Heart right ventricle (tissue), 16 donors: ENCODE measurements at regions not wholly inside any gene's neighbourhood (a gene's known extent, or its start where the extent isn't known, plus 50 kb on each side); places are given as distances from the start of the nearest gene placed in this dataset.
A peak's percentile ranks its signal among the peaks of the same experiment; 100 is the strongest.

Experiments used
- ATAC-seq, 8 donors: fragments of 200-7000 bp; cut with Tn5 transposase; one replicate each; pipeline ENCODE4 v1.9.1; 2020; ENCODE audit warnings: mild to moderate bottlenecking in 8 of 8, moderate library complexity in 8 of 8, moderate number of reproducible peaks in 1 of 8
- DNase-seq, 2 donors: peaks; one replicate each; pipeline ENCODE4 v3.0.0-alpha.2; 2020
- H3K27ac ChIP-seq, 10 donors: fragments of 200-600 bp; sonication (generic) in 2 of 10; one replicate each; pipeline versions ENCODE4 v1.5.0 to v1.8.0; 2020 to 2022; ENCODE audit warnings: mild to moderate bottlenecking in 3 of 10
- H3K27me3 ChIP-seq, 7 donors: fragments of 200-600 bp; one replicate each; pipeline ENCODE4 v1.8.0; 2021 to 2022; ENCODE audit warnings: mild to moderate bottlenecking in 2 of 7
- H3K36me3 ChIP-seq, 9 donors: fragments of 200-600 bp; sonication (generic) in 1 of 9; one replicate each; pipeline versions ENCODE4 v1.5.0 to v1.8.0; 2020 to 2022; ENCODE audit warnings: mild to moderate bottlenecking in 2 of 9
- H3K4me1 ChIP-seq, 9 donors: fragments of 200-600 bp; sonication (generic) in 1 of 9; one replicate each; pipeline versions ENCODE4 v1.5.0 to v1.8.0; 2020 to 2022; ENCODE audit warnings: mild to moderate bottlenecking in 4 of 9
- H3K4me3 ChIP-seq, 10 donors: fragments of 200-600 bp; sonication (generic) in 2 of 10; one replicate each; pipeline versions ENCODE4 v1.5.0 to v1.8.0; 2020 to 2022; ENCODE audit warnings: mild to moderate bottlenecking in 7 of 10, moderate library complexity in 2 of 10
- H3K9me3 ChIP-seq, 11 donors: fragments of 200-600 bp in 10 of 11; sonication (generic) in 2 of 11; one replicate each; pipeline versions ENCODE4 v1.5.0 to v1.8.0; 2013 to 2022; ENCODE audit warnings: mild to moderate bottlenecking in 2 of 11, control low read depth in 1 of 11, moderate library complexity in 1 of 11
- WGBS, 2 donors: extraction: QIAGEN DNeasy Blood & Tissue Kit; methylation state at CpG; one replicate each; pipeline ENCODE4 v1.1.7; 2013; ENCODE audit warnings: inconsistent platforms in 1 of 2; 5-methylcytosine and 5-hydroxymethylcytosine counted together
- intact Hi-C, 10 donors: fragments of 100-400 bp; cut with DNase I; formaldehyde crosslinking; loops; one replicate each; pipeline versions ENCODE4 v1.11.1 to v1.14.2; 2022
- TF ChIP-seq, protein P1 (sequence below), 9 donors: fragments of 200-600 bp; sonication (generic) in 2 of 9; IDR thresholded peaks; one replicate each; pipeline versions ENCODE4 v1.5.0 to v1.8.0; 2021 to 2022; ENCODE audit warnings: antibody characterized with exemption in 9 of 9, mild to moderate bottlenecking in 5 of 9, moderate library complexity in 1 of 9
- donor health status: Arrhythmogenic right ventricular cardiomyopathy.
- donor health status: ischemic (EF 13 %, LVEDD 7.1; RV severe dilation, severe dysfunction).
- donor health status: healthy with polysubstance abuse.
- donor health status: DM: no; HTN: yes; CAD: no.
- donor health status: DM: no; HTN: no; CAD: no.
- donor health status: ischemic (EF 25% LVEDD 6.9; RV normal size, moderate dysfunction).
- donor health status: ischemic (EF 25% LVEDD 5.7; RV mildly dilated, moderate dysfunction).
- donor health status: healthy.
- donor health status: DM: yes; HTN: yes; CAD: no.
- donor health status: Ischemic cardiomyopathy.
- donor health status: ischemic (EF 35%, LVEDD 5.7; RV mildly dilated, moderate dysfunction).
- donor health status: nonischemic (EF 11% LVEDD 7.7; RV severe dilation, severe dysfunction).
- donor health status: DM: yes; HTN: yes; CAD: no.
- donor health status: PGD.
- donor health status: ischemic (EF 29% LVEDD 5.4; RV normal size, mild dysfunction).
- donor health status: nonischemic (EF 23%, LVEDD 6.1; RV moderate dilation, normal function).

DNA sequence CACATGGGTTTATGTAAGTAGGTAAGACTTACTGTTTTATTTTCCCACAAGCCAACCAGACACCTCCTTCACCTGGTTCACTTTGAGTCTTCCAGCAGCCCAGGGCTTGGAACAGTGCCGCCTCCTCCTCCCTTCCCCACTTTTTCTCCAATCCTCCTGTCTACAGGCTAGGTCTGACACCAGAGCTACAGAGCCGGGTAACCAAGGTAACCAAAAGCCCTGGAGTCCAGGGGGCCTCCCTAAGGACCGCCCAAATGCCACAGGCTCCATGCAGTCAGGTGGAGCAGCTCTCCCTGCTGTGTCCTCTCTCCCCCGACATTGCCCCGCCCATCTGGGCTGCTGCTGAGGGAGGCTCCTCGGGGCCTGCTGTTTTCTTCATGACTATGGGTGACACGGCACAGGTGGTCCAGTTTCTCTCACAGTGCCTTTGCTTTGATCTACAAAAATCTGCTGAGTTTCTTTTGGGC is 138.0 kb upstream of the EFNA5 start:
- Histone ChIP-seq H3K27me3 (no peaks in the 10 kb centered on the region), H3K9me3 (no peaks in the 10 kb centered on the region), H3K4me3 (no peak overlapping the region), H3K4me1 (peaks cover 0 to 16% (median 3%) of the 10 kb centered on the region in 9 donors), H3K36me3 (no peaks in the 10 kb centered on the region), H3K27ac (no peak overlapping the region)
- TF ChIP-seq, protein P1, sequence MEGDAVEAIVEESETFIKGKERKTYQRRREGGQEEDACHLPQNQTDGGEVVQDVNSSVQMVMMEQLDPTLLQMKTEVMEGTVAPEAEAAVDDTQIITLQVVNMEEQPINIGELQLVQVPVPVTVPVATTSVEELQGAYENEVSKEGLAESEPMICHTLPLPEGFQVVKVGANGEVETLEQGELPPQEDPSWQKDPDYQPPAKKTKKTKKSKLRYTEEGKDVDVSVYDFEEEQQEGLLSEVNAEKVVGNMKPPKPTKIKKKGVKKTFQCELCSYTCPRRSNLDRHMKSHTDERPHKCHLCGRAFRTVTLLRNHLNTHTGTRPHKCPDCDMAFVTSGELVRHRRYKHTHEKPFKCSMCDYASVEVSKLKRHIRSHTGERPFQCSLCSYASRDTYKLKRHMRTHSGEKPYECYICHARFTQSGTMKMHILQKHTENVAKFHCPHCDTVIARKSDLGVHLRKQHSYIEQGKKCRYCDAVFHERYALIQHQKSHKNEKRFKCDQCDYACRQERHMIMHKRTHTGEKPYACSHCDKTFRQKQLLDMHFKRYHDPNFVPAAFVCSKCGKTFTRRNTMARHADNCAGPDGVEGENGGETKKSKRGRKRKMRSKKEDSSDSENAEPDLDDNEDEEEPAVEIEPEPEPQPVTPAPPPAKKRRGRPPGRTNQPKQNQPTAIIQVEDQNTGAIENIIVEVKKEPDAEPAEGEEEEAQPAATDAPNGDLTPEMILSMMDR (IDR thresholded peaks at IDR 0.05) = no peak
- WGBS, 2 donors = 66 to 73% methylated on average over 7 of the region's 7 CpGs
- intact Hi-C loops = no loop called here
- DNase-seq (no peak), ATAC-seq (no peak)

DNA sequence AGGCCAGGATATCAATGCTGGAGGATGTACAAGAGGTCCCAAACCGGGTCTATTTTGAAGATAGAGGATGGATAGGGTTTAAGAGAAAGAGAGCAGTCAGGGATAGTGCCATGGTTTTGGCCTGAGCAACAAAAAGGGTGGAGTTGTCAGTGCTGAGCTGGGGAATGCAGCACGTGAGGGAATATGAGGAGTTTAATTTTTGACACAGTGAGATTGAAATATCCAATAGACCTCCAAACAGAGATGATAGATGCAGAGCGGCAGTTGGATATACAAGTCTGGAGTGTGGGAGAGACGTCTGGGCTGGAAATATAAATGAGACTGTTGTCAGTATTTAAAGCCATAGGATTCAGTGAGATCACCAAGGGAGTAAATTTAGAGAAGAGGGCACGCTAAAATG is 136.7 kb upstream of the EFNA5 start:
- H3K4me3 ChIP-seq = no peak overlapping the region
- TF ChIP-seq, protein P1 (IDR thresholded peaks at IDR 0.05) = no peak
- peaks cover 0 to 11% (median 3%) of the 10 kb centered on the region in 9 donors for H3K4me1 ChIP-seq
- intact Hi-C loops = no loop called here
- no peak overlapping the region for H3K27ac ChIP-seq
- WGBS, 2 donors = 52 to 58% methylated on average over 5 of the region's 5 CpGs
- no peaks in the 10 kb centered on the region for H3K9me3 ChIP-seq
- DNase-seq (no peak), ATAC-seq (peak in 1 of 8 donors; percentile 34)
- H3K36me3 ChIP-seq = no peaks in the 10 kb centered on the region
- H3K27me3 ChIP-seq = no peaks in the 10 kb centered on the region

DNA sequence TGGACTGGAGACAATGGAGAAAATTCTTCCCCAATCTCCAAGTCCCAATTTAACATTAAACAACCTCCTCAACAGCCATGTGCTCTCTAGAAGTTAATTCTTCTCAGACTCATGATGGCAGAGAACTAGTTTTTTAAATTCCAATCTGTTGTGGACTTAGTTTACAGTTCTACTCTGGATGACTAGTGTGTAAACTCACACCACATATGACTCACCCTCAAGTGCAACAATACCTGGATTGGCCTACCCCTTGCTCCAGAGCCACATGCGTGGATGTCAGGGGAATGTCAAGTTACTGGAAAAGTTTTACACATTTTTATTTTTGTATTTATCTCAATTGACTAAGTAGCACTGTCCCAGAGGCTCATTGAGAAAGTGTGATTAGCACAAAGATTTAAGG is 136.0 kb upstream of the EFNA5 start:
- Histone ChIP-seq H3K4me3 (no peak overlapping the region), H3K4me1 (peaks cover 0 to 6% (median 0%) of the 10 kb centered on the region in 9 donors), H3K36me3 (no peaks in the 10 kb centered on the region), H3K27ac (no peak overlapping the region), H3K27me3 (no peaks in the 10 kb centered on the region), H3K9me3 (no peaks in the 10 kb centered on the region)
- no peak for ATAC-seq
- no peak for DNase-seq
- intact Hi-C loops = no loop called here
- 88 to 89% methylated on average over 1 of the region's 1 CpG for WGBS, 2 donors
- TF ChIP-seq, protein P1 (IDR thresholded peaks at IDR 0.05) = no peak

DNA sequence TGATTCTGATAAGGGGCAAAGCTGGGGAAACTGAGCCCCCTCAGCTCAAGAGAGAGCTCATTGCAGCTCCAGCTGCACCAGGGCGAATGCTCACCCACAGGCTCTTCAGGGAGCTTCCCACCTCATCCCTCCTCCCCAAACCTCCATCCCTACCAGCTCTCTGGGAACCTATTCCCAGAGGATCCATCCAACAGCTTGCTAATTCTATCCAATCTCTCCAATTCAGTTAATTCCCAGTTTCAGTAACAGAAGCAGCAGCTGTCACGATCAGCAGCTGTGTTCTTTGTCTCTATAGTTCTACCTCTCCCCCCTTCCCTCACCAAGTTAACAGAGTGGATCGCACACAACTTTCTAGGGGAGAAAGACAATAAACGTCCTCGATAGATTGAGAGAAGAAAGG is 135.5 kb upstream of the EFNA5 start:
- intact Hi-C loops = no loop called here
- no peak overlapping the region for H3K27ac ChIP-seq
- H3K36me3 ChIP-seq = no peaks in the 10 kb centered on the region
- H3K27me3 ChIP-seq = no peaks in the 10 kb centered on the region
- no peaks in the 10 kb centered on the region for H3K9me3 ChIP-seq
- TF ChIP-seq, protein P1 (IDR thresholded peaks at IDR 0.05) = no peak
- ATAC-seq (no peak), DNase-seq (no peak)
- 73 to 76% methylated on average over 5 of the region's 5 CpGs for WGBS, 2 donors
- H3K4me3 ChIP-seq = no peak overlapping the region
- peaks cover 0 to 6% (median 0%) of the 10 kb centered on the region in 9 donors for H3K4me1 ChIP-seq
